OCI-LY7 (cell line): ENCODE measurements at regions not wholly inside any gene's neighbourhood (a gene's known extent, or its start where the extent isn't known, plus 50 kb on each side); places are given as distances from the start of the nearest gene placed in this dataset.

Experiments used
- BruUV-seq: library from RNA; stranded (reverse); fragments of 400-500 nt; replicated peaks from 2 replicates; lab custom pipeline; 2021; lab: Mats Ljungman, UMichigan
- CTCF ChIA-PET: fragments of 300-600 bp; sonication (Branson Sonifier 250); formaldehyde crosslinking; loops from one replicate; lab custom pipeline; 2022; ENCODE audit warnings: antibody characterized with exemption; ENCODE audit not compliant: unreplicated experiment; lab: Charles Lee
- POLR2A ChIA-PET: fragments of 300-600 bp; sonication (Branson Sonifier 250); formaldehyde crosslinking; loops from one replicate; lab custom pipeline; 2022; ENCODE audit warnings: antibody characterized with exemption; lab: Charles Lee
- DNase-seq: peaks from one replicate; pipeline ENCODE4 v3.0.0-alpha.2; 2015; ENCODE audit warnings: low spot score
- H2AFZ ChIP-seq: fragments of 200-600 bp; sonication (generic), shearing (Covaris generic); 2 replicates; pipeline ENCODE4 v1.6.1; 2014; ENCODE audit warnings: mild to moderate bottlenecking, antibody characterized with exemption, low read length, moderate library complexity
- H3K27ac ChIP-seq: fragments of 200-600 bp; sonication (generic); 2 replicates; pipeline ENCODE4 v1.5.1; 2014; ENCODE audit warnings: mixed run types, low read depth, mild to moderate bottlenecking, moderate library complexity, low read length, inconsistent platforms; ENCODE audit not compliant: poor library complexity, severe bottlenecking
- H3K36me3 ChIP-seq: fragments of 200-600 bp; sonication (generic); 2 replicates; pipeline ENCODE4 v1.6.1; 2014; ENCODE audit warnings: mild to moderate bottlenecking, antibody characterized with exemption, low read length, moderate library complexity, mixed read lengths; ENCODE audit not compliant: insufficient read depth
- H3K4me1 ChIP-seq: fragments of 200-600 bp; sonication (generic); 2 replicates; pipeline ENCODE4 v1.5.1; 2014; ENCODE audit warnings: mild to moderate bottlenecking, low read length; ENCODE audit not compliant: insufficient read depth, poor library complexity, severe bottlenecking
- H3K4me2 ChIP-seq: fragments of 200-600 bp; sonication (generic); 2 replicates; pipeline ENCODE4 v1.6.1; 2014; ENCODE audit warnings: mild to moderate bottlenecking, low read length
- H3K4me3 ChIP-seq: fragments of 200-600 bp; sonication (generic); 2 replicates; pipeline ENCODE4 v1.5.1; 2014; ENCODE audit warnings: mild to moderate bottlenecking, low read depth, low read length; ENCODE audit not compliant: poor library complexity, severe bottlenecking
- H3K79me2 ChIP-seq: fragments of 200-600 bp; sonication (generic); 2 replicates; pipeline ENCODE4 v1.6.1; 2016; ENCODE audit warnings: low read depth, mild to moderate bottlenecking, low read length, moderate library complexity, mixed read lengths; ENCODE audit not compliant: insufficient read depth
- H3K9me2 ChIP-seq: fragments of 200-600 bp; sonication (generic); 2 replicates; pipeline ENCODE4 v1.6.1; 2016; ENCODE audit warnings: mild to moderate bottlenecking, low read length, mixed read lengths; ENCODE audit not compliant: insufficient read depth
- H3K9me3 ChIP-seq: fragments of 200-600 bp; sonication (generic); 2 replicates; pipeline ENCODE4 v1.6.1; 2014; ENCODE audit warnings: mild to moderate bottlenecking, mixed run types, low read length, mixed read lengths
- H4K20me1 ChIP-seq: fragments of 200-600 bp; sonication (generic); 2 replicates; pipeline ENCODE4 v1.6.1; 2014; ENCODE audit warnings: mild to moderate bottlenecking, antibody characterized with exemption, low read length, moderate library complexity, mixed read lengths; ENCODE audit not compliant: insufficient read depth
- EZH2phosphoT487 ChIP-seq: fragments of 200-600 bp; sonication (generic); IDR thresholded peaks from 2 replicates; pipeline ENCODE4 v1.6.1; 2018; ENCODE audit warnings: low read depth, borderline replicate concordance, mild to moderate bottlenecking, mixed run types, antibody characterized with exemption, low read length, moderate library complexity, mixed read lengths
- intact Hi-C: fragments of 100-400 bp; cut with micrococcal nuclease; formaldehyde crosslinking; loops from one replicate; pipeline ENCODE4 v1.10.0; 2022; ENCODE audit not compliant: unreplicated experiment
- TF ChIP-seq, protein P1 (sequence below): fragments of 200-600 bp; sonication (generic); conservative IDR thresholded peaks from 2 replicates; pipeline ENCODE4 v1.5.1; 2014; ENCODE audit warnings: mild to moderate bottlenecking, antibody characterized with exemption, low read length, moderate library complexity, mixed read lengths

DNA sequence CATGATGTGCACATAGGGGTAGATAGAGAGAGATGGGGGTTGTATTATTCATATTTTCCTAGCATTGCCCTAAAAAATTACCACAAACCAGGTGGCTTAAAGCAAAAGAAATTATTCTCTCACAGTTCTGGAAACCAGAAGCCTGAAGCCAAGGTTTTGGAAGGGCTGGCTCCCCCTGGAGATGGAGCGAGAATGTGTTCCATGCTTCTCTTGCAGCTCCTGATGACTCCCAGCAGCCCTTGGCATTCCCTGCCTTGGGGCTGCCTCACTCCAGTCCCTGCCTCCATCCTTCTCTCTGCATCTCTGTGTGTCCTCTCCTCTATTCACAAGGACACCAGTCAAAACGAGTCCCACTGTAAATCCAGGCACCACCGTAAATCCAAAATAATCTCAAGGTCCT is 91.5 kb upstream of the FAM174B start:
- BruUV-seq: no TSS peak
- H3K9me3 ChIP-seq: no peaks in the 10 kb centered on the region
- no peaks in the 10 kb centered on the region for H3K9me2 ChIP-seq
- H3K4me2 ChIP-seq: no peak overlapping the region
- POLR2A ChIA-PET: no interaction called here
- no peak for DNase-seq
- no peaks in the 10 kb centered on the region for H4K20me1 ChIP-seq
- H3K4me1 ChIP-seq: no peaks in the 10 kb centered on the region
- no peak overlapping the region for H2AFZ ChIP-seq
- H3K4me3 ChIP-seq: no peak overlapping the region
- CTCF ChIA-PET: no interaction called here
- H3K36me3 ChIP-seq: no peaks in the 10 kb centered on the region
- intact Hi-C loops: no loop called here
- no peaks in the 10 kb centered on the region for H3K79me2 ChIP-seq
- no peak overlapping the region for H3K27ac ChIP-seq
- TF ChIP-seq EZH2phosphoT487: no peak
- TF ChIP-seq, protein P1, sequence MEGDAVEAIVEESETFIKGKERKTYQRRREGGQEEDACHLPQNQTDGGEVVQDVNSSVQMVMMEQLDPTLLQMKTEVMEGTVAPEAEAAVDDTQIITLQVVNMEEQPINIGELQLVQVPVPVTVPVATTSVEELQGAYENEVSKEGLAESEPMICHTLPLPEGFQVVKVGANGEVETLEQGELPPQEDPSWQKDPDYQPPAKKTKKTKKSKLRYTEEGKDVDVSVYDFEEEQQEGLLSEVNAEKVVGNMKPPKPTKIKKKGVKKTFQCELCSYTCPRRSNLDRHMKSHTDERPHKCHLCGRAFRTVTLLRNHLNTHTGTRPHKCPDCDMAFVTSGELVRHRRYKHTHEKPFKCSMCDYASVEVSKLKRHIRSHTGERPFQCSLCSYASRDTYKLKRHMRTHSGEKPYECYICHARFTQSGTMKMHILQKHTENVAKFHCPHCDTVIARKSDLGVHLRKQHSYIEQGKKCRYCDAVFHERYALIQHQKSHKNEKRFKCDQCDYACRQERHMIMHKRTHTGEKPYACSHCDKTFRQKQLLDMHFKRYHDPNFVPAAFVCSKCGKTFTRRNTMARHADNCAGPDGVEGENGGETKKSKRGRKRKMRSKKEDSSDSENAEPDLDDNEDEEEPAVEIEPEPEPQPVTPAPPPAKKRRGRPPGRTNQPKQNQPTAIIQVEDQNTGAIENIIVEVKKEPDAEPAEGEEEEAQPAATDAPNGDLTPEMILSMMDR: no peak

DNA sequence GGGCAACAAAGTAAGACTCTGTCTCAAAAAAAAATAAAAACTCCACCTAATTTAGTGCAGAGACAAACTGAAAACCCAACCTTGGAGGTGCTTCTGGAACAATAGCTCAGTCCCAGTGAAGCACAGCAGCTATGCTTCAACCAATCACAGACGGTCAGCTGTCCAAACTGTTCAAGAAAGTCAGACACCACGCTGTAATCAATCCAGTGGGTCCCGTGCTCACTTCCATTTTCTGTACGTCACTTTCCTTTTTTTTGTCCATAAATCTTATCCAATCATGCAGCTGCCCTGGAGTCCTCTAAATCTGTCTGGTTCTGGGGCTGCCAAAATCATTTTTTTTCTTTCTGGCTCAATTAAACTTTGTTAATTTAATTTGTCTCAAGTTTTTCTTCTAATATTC is 93.6 kb upstream of the FAM174B start:
- ChIA-PET POLR2A (interaction anchor here (0.6 to 0.8 kb wide), 2 partner anchors 33 to 503 kb away, joined by 3 to 5 read pairs; no protein-coding TSS in a partner anchor), CTCF (no interaction called here)
- intact Hi-C loops: no loop called here
- H3K4me2 ChIP-seq: no peak overlapping the region
- no peaks in the 10 kb centered on the region for H3K4me1 ChIP-seq
- H4K20me1 ChIP-seq: no peaks in the 10 kb centered on the region
- no peaks in the 10 kb centered on the region for H3K9me3 ChIP-seq
- H3K9me2 ChIP-seq: no peaks in the 10 kb centered on the region
- no peak for TF ChIP-seq EZH2phosphoT487
- TF ChIP-seq, protein P1: no peak
- no peaks in the 10 kb centered on the region for H3K79me2 ChIP-seq
- no peak overlapping the region for H3K27ac ChIP-seq
- H2AFZ ChIP-seq: no peak overlapping the region
- DNase-seq: no peak
- no TSS peak for BruUV-seq
- no peaks in the 10 kb centered on the region for H3K36me3 ChIP-seq
- no peak overlapping the region for H3K4me3 ChIP-seq

DNA sequence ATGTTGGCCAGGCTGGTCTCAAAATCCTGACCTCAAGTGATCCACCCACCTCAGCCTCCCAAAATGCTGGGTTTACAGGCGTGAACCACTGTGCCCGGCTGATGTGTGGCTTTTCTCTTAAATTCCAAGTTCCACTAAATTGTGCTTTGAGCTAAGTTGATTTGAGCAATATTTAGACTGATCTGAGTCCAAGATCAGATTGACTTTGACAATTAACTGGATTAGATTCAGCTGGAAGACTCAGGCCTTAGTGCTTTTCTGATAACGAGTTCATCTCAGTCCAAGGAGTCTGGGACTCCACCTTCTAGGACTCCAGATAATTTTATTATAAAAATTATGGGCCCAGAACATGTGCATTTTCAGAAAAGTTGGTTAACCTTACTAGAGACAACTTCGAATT is 94.4 kb upstream of the FAM174B start:
- no peaks in the 10 kb centered on the region for H3K36me3 ChIP-seq
- H3K4me2 ChIP-seq: no peak overlapping the region
- no peaks in the 10 kb centered on the region for H3K9me3 ChIP-seq
- no peaks in the 10 kb centered on the region for H3K9me2 ChIP-seq
- TF ChIP-seq, protein P1: no peak
- intact Hi-C loops: no loop called here
- DNase-seq: no peak
- no peaks in the 10 kb centered on the region for H3K79me2 ChIP-seq
- ChIA-PET POLR2A (interaction anchor here (0.7 kb wide), 1 partner anchor 176 kb away, joined by 3 read pairs; no protein-coding TSS in a partner anchor), CTCF (no interaction called here)
- H2AFZ ChIP-seq: no peak overlapping the region
- H3K27ac ChIP-seq: no peak overlapping the region
- H4K20me1 ChIP-seq: no peaks in the 10 kb centered on the region
- no peaks in the 10 kb centered on the region for H3K4me1 ChIP-seq
- BruUV-seq: no TSS peak
- no peak overlapping the region for H3K4me3 ChIP-seq
